Esophagus muscularis mucosa (tissue), 4 donors: ENCODE measurements at regions not wholly inside any gene's neighbourhood (a gene's known extent, or its start where the extent isn't known, plus 50 kb on each side); places are given as distances from the start of the nearest gene placed in this dataset.

Experiments
- EP300 ChIP-seq: sonication (generic); formaldehyde crosslinking; IDR thresholded peaks from one replicate; pipeline ENCODE4 v1.6.1; 2017; ENCODE audit warnings: antibody characterized with exemption
- POLR2A ChIP-seq: fragments of 450-650 bp; IDR thresholded peaks from one replicate; pipeline ENCODE4 v1.6.1; 2017; ENCODE audit warnings: antibody characterized with exemption, moderate library complexity, mild to moderate bottlenecking, low read depth
- POLR2AphosphoS5 ChIP-seq, 2 donors: sonication (generic); formaldehyde crosslinking; IDR thresholded peaks; one replicate each; pipeline ENCODE4 v1.6.1; 2017; ENCODE audit warnings: antibody characterized with exemption in 2 of 2
- TF ChIP-seq, protein P1 (sequence below), 3 experiments: fragments of 200-600 bp in 2 of 3; fragments of 450-650 bp in 1 of 3; sonication (generic) in 2 of 3; IDR thresholded peaks; one replicate each; pipeline ENCODE4 v1.5.1; 2017 to 2019; ENCODE audit warnings: antibody characterized with exemption in 3 of 3, mild to moderate bottlenecking in 2 of 3, moderate library complexity in 1 of 3

DNA sequence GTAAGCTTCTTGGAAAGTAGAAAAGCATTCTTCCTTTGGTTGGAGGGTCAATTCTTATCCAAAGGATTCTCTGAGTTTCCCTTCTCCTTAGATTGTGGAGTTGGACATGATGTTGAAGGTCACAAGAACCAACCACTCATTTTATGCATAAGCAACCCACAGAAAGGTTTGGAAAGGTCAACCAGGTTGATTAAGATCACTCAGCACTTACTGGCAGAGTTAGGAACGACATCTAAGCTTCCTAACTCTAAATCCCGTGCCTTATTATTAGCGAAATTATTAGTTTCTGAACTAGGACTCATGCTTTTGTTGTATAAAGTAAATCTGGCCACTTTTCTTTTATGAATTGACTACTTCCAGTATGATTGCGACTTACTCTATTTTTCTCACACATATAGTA lies 137.0 kb upstream of the MINDY3 start:
- TF ChIP-seq, protein P1, sequence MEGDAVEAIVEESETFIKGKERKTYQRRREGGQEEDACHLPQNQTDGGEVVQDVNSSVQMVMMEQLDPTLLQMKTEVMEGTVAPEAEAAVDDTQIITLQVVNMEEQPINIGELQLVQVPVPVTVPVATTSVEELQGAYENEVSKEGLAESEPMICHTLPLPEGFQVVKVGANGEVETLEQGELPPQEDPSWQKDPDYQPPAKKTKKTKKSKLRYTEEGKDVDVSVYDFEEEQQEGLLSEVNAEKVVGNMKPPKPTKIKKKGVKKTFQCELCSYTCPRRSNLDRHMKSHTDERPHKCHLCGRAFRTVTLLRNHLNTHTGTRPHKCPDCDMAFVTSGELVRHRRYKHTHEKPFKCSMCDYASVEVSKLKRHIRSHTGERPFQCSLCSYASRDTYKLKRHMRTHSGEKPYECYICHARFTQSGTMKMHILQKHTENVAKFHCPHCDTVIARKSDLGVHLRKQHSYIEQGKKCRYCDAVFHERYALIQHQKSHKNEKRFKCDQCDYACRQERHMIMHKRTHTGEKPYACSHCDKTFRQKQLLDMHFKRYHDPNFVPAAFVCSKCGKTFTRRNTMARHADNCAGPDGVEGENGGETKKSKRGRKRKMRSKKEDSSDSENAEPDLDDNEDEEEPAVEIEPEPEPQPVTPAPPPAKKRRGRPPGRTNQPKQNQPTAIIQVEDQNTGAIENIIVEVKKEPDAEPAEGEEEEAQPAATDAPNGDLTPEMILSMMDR (IDR thresholded peaks at IDR 0.05), result no peak
- no peak for TF ChIP-seq POLR2A
- no peak for TF ChIP-seq POLR2AphosphoS5 (IDR thresholded peaks at IDR 0.05)
- no peak for TF ChIP-seq EP300
